Left lobe of liver (tissue), 2 donors: ENCODE measurements at regions not wholly inside any gene's neighbourhood (a gene's known extent, or its start where the extent isn't known, plus 50 kb on each side); places are given as distances from the start of the nearest gene placed in this dataset.

Experiments
- ATAC-seq: fragments of 200-7000 bp; cut with Tn5 transposase; one replicate; pipeline ENCODE4 v1.9.1; 2020; ENCODE audit warnings: mild to moderate bottlenecking, moderate library complexity
- DNase-seq: peaks from one replicate; pipeline ENCODE4 v3.0.0-alpha.2; 2020; ENCODE audit warnings: low spot score
- donor health status: DM: no; HTN: no; CAD: no; lungs with moderate emphysema.
- donor health status: DM: no; HTN: yes; CAD: no.

GRCh38 chr1:181863736-181864135, 197.8 kb downstream of the ZNF648 start:
- ATAC-seq (no peak), DNase-seq (no peak)

- DNase-seq, result no peak
- ATAC-seq, result no peak
Observed at GRCh38 chr1:181863006-181863405, 198.5 kb downstream of the ZNF648 start.

DNA sequence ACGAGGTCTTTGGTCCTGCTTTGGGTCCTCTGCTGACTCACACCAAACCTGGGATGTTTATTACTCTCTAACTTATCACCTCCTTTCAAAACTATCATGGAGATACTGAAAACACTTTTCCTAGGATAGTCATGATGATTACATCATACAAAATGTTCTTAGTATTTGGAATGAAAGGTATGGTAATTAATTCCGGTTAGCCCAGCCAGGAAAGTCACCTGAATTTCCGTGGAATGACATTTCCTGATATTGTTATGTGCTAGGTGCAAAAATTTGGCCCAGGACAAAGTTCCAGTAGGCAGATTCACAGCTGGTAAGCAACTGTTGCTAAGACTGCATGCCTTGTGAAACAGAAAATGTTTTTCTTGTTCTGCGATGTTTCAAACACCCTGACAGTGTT, 203.4 kb downstream of the ZNF648 start:
- ATAC-seq (no peak), DNase-seq (no peak)
